HCT116 (cell line): ENCODE measurements at regions not wholly inside any gene's neighbourhood (a gene's known extent, or its start where the extent isn't known, plus 50 kb on each side); places are given as distances from the start of the nearest gene placed in this dataset.

ENCODE experiments used
- ATAC-seq: fragments of 200-7000 bp; cut with Tn5 transposase; 2 replicates; pipeline ENCODE4 v1.9.1; 2020; ENCODE audit warnings: mild to moderate bottlenecking, moderate library complexity
- BruUV-seq: library from RNA; stranded (reverse); fragments of 400-500 nt; replicated peaks from 2 replicates; lab custom pipeline; 2021; lab: Mats Ljungman, UMichigan
- CTCF ChIA-PET: fragments of 300-600 bp; sonication (Branson Sonifier 250); formaldehyde crosslinking; loops from one replicate; lab custom pipeline; 2021; ENCODE audit warnings: antibody characterized with exemption; lab: Charles Lee
- POLR2A ChIA-PET: fragments of 300-600, 350-600 bp; sonication (Branson Sonifier 250); formaldehyde crosslinking; loops from one replicate; lab custom pipeline; 2021; ENCODE audit warnings: antibody characterized with exemption; lab: Charles Lee
- RAD21 ChIA-PET, 2 experiments: fragments of 300-600 bp; sonication (Branson Sonifier 250); formaldehyde crosslinking; loops; one replicate each; lab custom pipeline; 2023; ENCODE audit warnings: low total read pairs in 2 of 2; ENCODE audit not compliant: uncharacterized antibody in 2 of 2, unreplicated experiment in 2 of 2, low non-redundant PET in 1 of 2; lab: Charles Lee
- DNase-seq: peaks from one replicate; pipeline ENCODE4 v3.0.0-alpha.2; 2010; ENCODE audit warnings: low read depth, low spot score
- H2AFZ ChIP-seq: fragments of 200-600 bp; shearing (Covaris generic), sonication (generic); 2 replicates; pipeline ENCODE4 v1.6.1; 2017; ENCODE audit warnings: low read depth, mixed run types, mixed read lengths, antibody characterized with exemption, low read length; ENCODE audit not compliant: poor library complexity, severe bottlenecking
- H3K27ac ChIP-seq: 2 replicates; pipeline ENCODE4 v1.5.1; 2012; ENCODE audit warnings: low read depth, low read length
- H3K27me3 ChIP-seq: fragments of 200-600 bp; sonication (generic); 2 replicates; pipeline ENCODE4 v1.6.1; 2016; ENCODE audit warnings: mixed run types, low read length, mixed read lengths; ENCODE audit not compliant: insufficient read depth
- H3K36me3 ChIP-seq, 2 experiments: fragments of 200-500 bp in 1 of 2; fragments of 200-600 bp in 1 of 2; sonication (Bioruptor generic) in 1 of 2; sonication (generic) in 1 of 2; 2 replicates each; pipeline versions ENCODE4 v1.5.1 to v1.6.1; 2014 to 2016; ENCODE audit warnings: low read length in 2 of 2, inconsistent platforms in 1 of 2, mixed read lengths in 1 of 2, mixed run types in 1 of 2; ENCODE audit not compliant: insufficient read depth in 2 of 2, control insufficient read depth in 1 of 2
- H3K4me1 ChIP-seq, 2 experiments: fragments of 200-600 bp in 1 of 2; sonication (generic) in 1 of 2; 2 replicates each; pipeline versions ENCODE4 v1.5.1 to v1.6.1; 2012 to 2017; ENCODE audit warnings: low read length in 2 of 2, inconsistent platforms in 1 of 2, mild to moderate bottlenecking in 1 of 2, mixed read lengths in 1 of 2, mixed run types in 1 of 2, moderate library complexity in 1 of 2; ENCODE audit not compliant: insufficient read depth in 2 of 2, control insufficient read depth in 1 of 2
- H3K4me2 ChIP-seq: fragments of 200-600 bp; sonication (generic); 2 replicates; pipeline ENCODE4 v1.6.1; 2017; ENCODE audit warnings: mixed run types, low read length, mixed read lengths
- H3K4me3 ChIP-seq, 2 experiments: fragments of 200-600 bp in 1 of 2; sonication (generic) in 1 of 2; replicated peaks in 1 of 2; 2 replicates each; pipeline ENCODE4 v1.5.1; 2011 to 2016; ENCODE audit warnings: low read length in 2 of 2, control low read depth in 1 of 2, low read depth in 1 of 2, mild to moderate bottlenecking in 1 of 2, mixed read lengths in 1 of 2, mixed run types in 1 of 2
- H3K79me2 ChIP-seq: fragments of 200-600 bp; sonication (generic); 2 replicates; pipeline ENCODE4 v1.6.1; 2017; ENCODE audit warnings: mild to moderate bottlenecking, mixed run types, low read length, moderate library complexity, mixed read lengths; ENCODE audit not compliant: insufficient read depth
- H3K9ac ChIP-seq: fragments of 200-600 bp; sonication (generic); 2 replicates; pipeline ENCODE4 v1.6.1; 2016; ENCODE audit warnings: low read length, mixed read lengths
- H3K9me2 ChIP-seq: fragments of 200-600 bp; sonication (generic), shearing (Covaris generic); 2 replicates; pipeline ENCODE4 v1.6.1; 2017; ENCODE audit warnings: mixed run types, mild to moderate bottlenecking, moderate library complexity; ENCODE audit not compliant: insufficient read depth
- H3K9me3 ChIP-seq, 2 experiments: fragments of 200-500 bp in 1 of 2; fragments of 200-600 bp in 1 of 2; sonication (Bioruptor generic) in 1 of 2; sonication (generic) in 1 of 2; 2 replicates each; pipeline ENCODE4 v1.6.1; 2014 to 2017; ENCODE audit warnings: low read length in 2 of 2, mixed read lengths in 2 of 2, inconsistent platforms in 1 of 2, low read depth in 1 of 2, mild to moderate bottlenecking in 1 of 2, mixed run types in 1 of 2, moderate library complexity in 1 of 2; ENCODE audit not compliant: control insufficient read depth in 1 of 2, insufficient read depth in 1 of 2
- H4K20me1 ChIP-seq: fragments of 200-600 bp; sonication (generic), shearing (Covaris generic); 2 replicates; pipeline ENCODE4 v1.6.1; 2017; ENCODE audit warnings: mixed run types, mild to moderate bottlenecking, moderate library complexity; ENCODE audit not compliant: insufficient read depth
- ATF3 ChIP-seq: IDR thresholded peaks from 2 replicates; pipeline ENCODE4 v1.6.1; 2012
- CEBPB ChIP-seq: IDR thresholded peaks from 2 replicates; pipeline ENCODE4 v1.6.1; 2012; ENCODE audit warnings: low read depth
- FOSL1 ChIP-seq: IDR thresholded peaks from 2 replicates; pipeline ENCODE4 v1.6.1; 2012; ENCODE audit warnings: low read depth
- JUND ChIP-seq: IDR thresholded peaks from 2 replicates; pipeline ENCODE4 v1.6.1; 2012
- POLR2AphosphoS5 ChIP-seq: IDR thresholded peaks from 2 replicates; pipeline ENCODE4 v1.6.1; 2011; ENCODE audit warnings: mild to moderate bottlenecking, low read depth, low read length, moderate library complexity
- RAD21 ChIP-seq: IDR thresholded peaks from 2 replicates; pipeline ENCODE4 v1.6.1; 2012; ENCODE audit warnings: low read depth, mild to moderate bottlenecking
- SIN3A ChIP-seq: IDR thresholded peaks from 2 replicates; pipeline ENCODE4 v1.6.1; 2012; ENCODE audit warnings: low read depth
- SP1 ChIP-seq: IDR thresholded peaks from 2 replicates; pipeline ENCODE4 v1.6.1; 2012; ENCODE audit warnings: low read depth
- SRF ChIP-seq: IDR thresholded peaks from 2 replicates; pipeline ENCODE4 v1.6.1; 2012; ENCODE audit warnings: low read depth
- ZBTB33 ChIP-seq: IDR thresholded peaks from 2 replicates; pipeline ENCODE4 v1.6.1; 2011; ENCODE audit warnings: mild to moderate bottlenecking, low read length, moderate library complexity; ENCODE audit not compliant: insufficient replicate concordance; ENCODE audit errors: extremely low read depth
- ZFX ChIP-seq: fragments of 450-650 bp; IDR thresholded peaks from 2 replicates; pipeline ENCODE4 v1.6.1; 2017
- ZNF274 ChIP-seq: fragments of 200-500 bp; sonication (Bioruptor generic); IDR thresholded peaks from 2 replicates; pipeline ENCODE4 v1.6.1; 2014; ENCODE audit warnings: mild to moderate bottlenecking, low read depth, low read length, inconsistent platforms
- intact Hi-C: fragments of 100-400 bp; cut with micrococcal nuclease; formaldehyde crosslinking; loops from 2 replicates; pipeline ENCODE4 v1.10.0; 2022

- Histone ChIP-seq H3K9ac (no peak overlapping the region), H3K9me3 (no peaks in the 10 kb centered on the region), H3K27ac (no peak overlapping the region), H3K27me3 (no peaks in the 10 kb centered on the region), H3K4me2 (no peak overlapping the region), H3K79me2 (no peaks in the 10 kb centered on the region), H2AFZ (no peak overlapping the region), H4K20me1 (no peaks in the 10 kb centered on the region), H3K4me1 (peaks cover 0 to 17% of the 10 kb centered on the region in 2 experiments; a peak in 2 of 4 replicates), H3K36me3 (no peaks in the 10 kb centered on the region), H3K4me3 (no peak overlapping the region), H3K9me2 (no peaks in the 10 kb centered on the region)
- BruUV-seq: no TSS peak
- TF ChIP-seq CEBPB: no peak
- no peak for TF ChIP-seq SIN3A
- TF ChIP-seq ATF3: no peak
- TF ChIP-seq ZBTB33: no peak
- no peak for TF ChIP-seq RAD21
- no peak for TF ChIP-seq ZFX
- no peak for TF ChIP-seq POLR2AphosphoS5
- TF ChIP-seq SP1: no peak
- TF ChIP-seq JUND: no peak
- TF ChIP-seq FOSL1: no peak
- no peak for TF ChIP-seq ZNF274
- no peak for TF ChIP-seq SRF
- CTCF ChIA-PET: no interaction called here
- no peak for ATAC-seq
- no peak for DNase-seq
- POLR2A ChIA-PET: no interaction called here
- intact Hi-C loops: no loop called here
- RAD21 ChIA-PET: no interaction called here
Measured at GRCh38 chr1:14332158-14332557, 266.3 kb upstream of the KAZN start.
